Vagina (tissue), 2 donors: ENCODE measurements at regions not wholly inside any gene's neighbourhood (a gene's known extent, or its start where the extent isn't known, plus 50 kb on each side); places are given as distances from the start of the nearest gene placed in this dataset.

ENCODE experiments used
- DNase-seq, 2 donors: peaks; one replicate each; pipeline ENCODE4 v3.0.0-alpha.2; 2017; ENCODE audit errors: extremely low spot score in 2 of 2
- H3K27ac ChIP-seq: fragments of 200-600 bp; sonication (generic); one replicate; pipeline ENCODE4 v1.5.1; 2019
- H3K27me3 ChIP-seq: fragments of 200-600 bp; sonication (generic); one replicate; pipeline ENCODE4 v1.5.1; 2019
- H3K36me3 ChIP-seq, 2 donors: fragments of 200-600 bp; sonication (generic); one replicate each; pipeline ENCODE4 v1.5.1; 2017 to 2019
- H3K4me1 ChIP-seq: fragments of 200-600 bp; sonication (generic); one replicate; pipeline ENCODE4 v1.5.1; 2019
- H3K4me3 ChIP-seq, 2 donors: fragments of 200-600 bp; sonication (generic); 1 replicate in 1 of 2; 2 replicates in 1 of 2; pipeline ENCODE4 v1.5.1; 2016 to 2019
- H3K9me3 ChIP-seq: fragments of 200-600 bp; sonication (generic); one replicate; pipeline ENCODE4 v1.5.1; 2019
- CTCF ChIP-seq, 3 experiments: fragments of 450-650 bp in 2 of 3; fragments of 200-600 bp in 1 of 3; sonication (generic) in 1 of 3; IDR thresholded peaks; one replicate each; pipeline ENCODE4 v1.5.1; 2017 to 2019; ENCODE audit warnings: antibody characterized with exemption in 3 of 3, mild to moderate bottlenecking in 2 of 3, moderate library complexity in 2 of 3
- POLR2A ChIP-seq, 2 donors: fragments of 450-650 bp; IDR thresholded peaks; one replicate each; pipeline ENCODE4 v1.6.1; 2017; ENCODE audit warnings: antibody characterized with exemption in 2 of 2, mild to moderate bottlenecking in 2 of 2, moderate library complexity in 2 of 2
- POLR2AphosphoS5 ChIP-seq, 2 donors: sonication (generic); formaldehyde crosslinking; IDR thresholded peaks; one replicate each; pipeline ENCODE4 v1.9.0; 2017; ENCODE audit warnings: antibody characterized with exemption in 2 of 2, mild to moderate bottlenecking in 2 of 2, low read depth in 1 of 2; ENCODE audit not compliant: insufficient read depth in 1 of 2
- intact Hi-C: fragments of 100-400 bp; cut with DNase I; formaldehyde crosslinking; loops from one replicate; pipeline ENCODE4 v1.15.1; 2023

- no peak for TF ChIP-seq POLR2AphosphoS5 (IDR thresholded peaks at IDR 0.05; ENCODE audit: insufficient read depth in 1 of 2, low read depth in 1 of 2)
- Histone ChIP-seq H3K27me3 (no peaks in the 10 kb centered on the region), H3K4me3 (no peak overlapping the region), H3K36me3 (no peaks in the 10 kb centered on the region), H3K27ac (no peak overlapping the region), H3K9me3 (no peaks in the 10 kb centered on the region), H3K4me1 (peaks cover 5% of the 10 kb centered on the region)
- intact Hi-C loops = no loop called here
- DNase-seq = no peak
Observed at GRCh38 chr16:85989863-85990643, 91.1 kb downstream of the IRF8 start.

- DNase-seq = no peak
- TF ChIP-seq POLR2A (IDR thresholded peaks at IDR 0.05) = no peak
- no peak for TF ChIP-seq CTCF (IDR thresholded peaks at IDR 0.05)
- no peak for TF ChIP-seq POLR2AphosphoS5 (IDR thresholded peaks at IDR 0.05; ENCODE audit: insufficient read depth in 1 of 2, low read depth in 1 of 2)
- intact Hi-C loops = no loop called here
- Histone ChIP-seq H3K36me3 (no peaks in the 10 kb centered on the region), H3K4me3 (no peak overlapping the region), H3K27me3 (no peaks in the 10 kb centered on the region), H3K27ac (no peak overlapping the region), H3K9me3 (no peaks in the 10 kb centered on the region), H3K4me1 (peaks cover 11% of the 10 kb centered on the region)
Observed at GRCh38 chr16:85990861-85991301, 91.9 kb downstream of the IRF8 start.

- H3K36me3 ChIP-seq = no peaks in the 10 kb centered on the region
- H3K27ac ChIP-seq = no peak overlapping the region
- no peak for TF ChIP-seq POLR2AphosphoS5 (IDR thresholded peaks at IDR 0.05; ENCODE audit: insufficient read depth in 1 of 2, low read depth in 1 of 2)
- no peaks in the 10 kb centered on the region for H3K9me3 ChIP-seq
- no peak overlapping the region for H3K4me3 ChIP-seq
- peaks cover 15% of the 10 kb centered on the region for H3K4me1 ChIP-seq
- H3K27me3 ChIP-seq = no peaks in the 10 kb centered on the region
- DNase-seq = no peak
- intact Hi-C loops = no loop called here
Observed at GRCh38 chr16:85991425-85991824, 92.5 kb downstream of the IRF8 start.

GRCh38 chr16:85991856-85992255, 92.9 kb downstream of the IRF8 start:
- no peaks in the 10 kb centered on the region for H3K36me3 ChIP-seq
- H3K9me3 ChIP-seq = no peaks in the 10 kb centered on the region
- no peak overlapping the region for H3K4me3 ChIP-seq
- intact Hi-C loops = no loop called here
- no peak for DNase-seq
- no peak overlapping the region for H3K27ac ChIP-seq
- H3K4me1 ChIP-seq = peaks cover 15% of the 10 kb centered on the region
- TF ChIP-seq POLR2A (IDR thresholded peaks at IDR 0.05) = no peak
- no peaks in the 10 kb centered on the region for H3K27me3 ChIP-seq

- DNase-seq = no peak
- Histone ChIP-seq H3K9me3 (no peaks in the 10 kb centered on the region), H3K4me1 (peaks cover 10% of the 10 kb centered on the region), H3K36me3 (no peaks in the 10 kb centered on the region), H3K27me3 (no peaks in the 10 kb centered on the region), H3K27ac (no peak overlapping the region), H3K4me3 (no peak overlapping the region)
- intact Hi-C loops = no loop called here
- no peak for TF ChIP-seq POLR2AphosphoS5 (IDR thresholded peaks at IDR 0.05; ENCODE audit: insufficient read depth in 1 of 2, low read depth in 1 of 2)
- no peak for TF ChIP-seq POLR2A (IDR thresholded peaks at IDR 0.05)
- TF ChIP-seq CTCF (IDR thresholded peaks at IDR 0.05) = no peak
Observed at GRCh38 chr16:85992359-85992758, 93.4 kb downstream of the IRF8 start.

GRCh38 chr16:85992779-85993178, 93.8 kb downstream of the IRF8 start:
- H3K27me3 ChIP-seq = no peaks in the 10 kb centered on the region
- H3K9me3 ChIP-seq = no peaks in the 10 kb centered on the region
- DNase-seq = no peak
- intact Hi-C loops = no loop called here
- H3K27ac ChIP-seq = no peak overlapping the region
- no peak for TF ChIP-seq POLR2A (IDR thresholded peaks at IDR 0.05)
- TF ChIP-seq CTCF (IDR thresholded peaks at IDR 0.05) = no peak
- TF ChIP-seq POLR2AphosphoS5 (IDR thresholded peaks at IDR 0.05; ENCODE audit: insufficient read depth in 1 of 2, low read depth in 1 of 2) = no peak
- no peaks in the 10 kb centered on the region for H3K36me3 ChIP-seq
- H3K4me1 ChIP-seq = peaks cover 9% of the 10 kb centered on the region
- H3K4me3 ChIP-seq = no peak overlapping the region
